Activated T-helper 1 cell treated with anti-CD3 and anti-CD28 coated beads, Interleukin-12 subunit alpha, Interleukin-12 subunit beta, Interleukin-2, Interleukin-4 antibody, amounts not matched to agents 30 ng/mL and 10 ng/mL and 1 ng/mL, durations not matched to agents 14 hours and 24 hours and 36 hours (primary cell): ENCODE measurements at regions not wholly inside any gene's neighbourhood (a gene's known extent, or its start where the extent isn't known, plus 50 kb on each side); places are given as distances from the start of the nearest gene placed in this dataset.

Experiments
- DNase-seq: peaks from one replicate; pipeline ENCODE4 v3.0.0; 2021; ENCODE audit warnings: low spot score
- H3K27ac Mint-ChIP-seq: one replicate; pipeline ENCODE4 v1.8.0; 2021; ENCODE audit warnings: mild to moderate bottlenecking, mixed read lengths
- H3K27me3 Mint-ChIP-seq: one replicate; pipeline ENCODE4 v1.8.0; 2022; ENCODE audit warnings: mild to moderate bottlenecking, moderate library complexity, mixed read lengths; ENCODE audit not compliant: insufficient read depth
- H3K36me3 Mint-ChIP-seq: one replicate; pipeline ENCODE4 v1.8.0; 2021; ENCODE audit warnings: low read depth, mixed read lengths
- H3K4me1 Mint-ChIP-seq: one replicate; pipeline ENCODE4 v1.8.0; 2021; ENCODE audit warnings: low read depth, mixed read lengths
- H3K4me3 Mint-ChIP-seq: one replicate; pipeline ENCODE4 v1.8.0; 2021; ENCODE audit warnings: mild to moderate bottlenecking, moderate library complexity, mixed read lengths
- H3K9me3 Mint-ChIP-seq: one replicate; pipeline ENCODE4 v1.8.0; 2021; ENCODE audit warnings: mixed read lengths
- intact Hi-C: fragments of 100-400 bp; cut with micrococcal nuclease; formaldehyde crosslinking; loops from one replicate; pipeline ENCODE4 v1.15.1; 2024

GRCh38 chr1:115577513-115577912, 64.3 kb upstream of the VANGL1 start:
- intact Hi-C loops = no loop called here
- Mint-ChIP-seq H3K9me3 (peaks cover 6% of the 10 kb centered on the region), H3K27me3 (no peaks in the 10 kb centered on the region), H3K27ac (no peak overlapping the region), H3K4me3 (no peak overlapping the region), H3K36me3 (no peaks in the 10 kb centered on the region), H3K4me1 (no peaks in the 10 kb centered on the region)
- DNase-seq = no peak

GRCh38 chr1:115575661-115576060, 66.1 kb upstream of the VANGL1 start:
- intact Hi-C loops = no loop called here
- no peak overlapping the region for H3K27ac Mint-ChIP-seq
- no peaks in the 10 kb centered on the region for H3K27me3 Mint-ChIP-seq
- no peak for DNase-seq
- H3K4me1 Mint-ChIP-seq = no peaks in the 10 kb centered on the region
- peaks cover 6% of the 10 kb centered on the region for H3K9me3 Mint-ChIP-seq
- no peak overlapping the region for H3K4me3 Mint-ChIP-seq
- no peaks in the 10 kb centered on the region for H3K36me3 Mint-ChIP-seq

GRCh38 chr1:115572710-115573109, 69.1 kb upstream of the VANGL1 start:
- Mint-ChIP-seq H3K27ac (no peak overlapping the region), H3K27me3 (no peaks in the 10 kb centered on the region), H3K36me3 (peaks cover 2% of the 10 kb centered on the region), H3K4me1 (no peaks in the 10 kb centered on the region), H3K4me3 (no peak overlapping the region), H3K9me3 (peaks cover 15% of the 10 kb centered on the region)
- DNase-seq = no peak
- intact Hi-C loops = no loop called here

- Mint-ChIP-seq H3K9me3 (peaks cover 17% of the 10 kb centered on the region), H3K27me3 (peaks cover 10% of the 10 kb centered on the region), H3K27ac (no peak overlapping the region), H3K4me1 (no peaks in the 10 kb centered on the region), H3K4me3 (no peak overlapping the region), H3K36me3 (peaks cover 2% of the 10 kb centered on the region)
- DNase-seq = no peak
- intact Hi-C loops = no loop called here
Observed at GRCh38 chr1:115567431-115567830, 74.3 kb upstream of the VANGL1 start.

GRCh38 chr1:115565791-115566190, 76.0 kb upstream of the VANGL1 start:
- H3K27me3 Mint-ChIP-seq = peaks cover 14% of the 10 kb centered on the region
- peaks cover 17% of the 10 kb centered on the region for H3K9me3 Mint-ChIP-seq
- no peak overlapping the region for H3K27ac Mint-ChIP-seq
- intact Hi-C loops = no loop called here
- no peaks in the 10 kb centered on the region for H3K4me1 Mint-ChIP-seq
- peaks cover 2% of the 10 kb centered on the region for H3K36me3 Mint-ChIP-seq
- H3K4me3 Mint-ChIP-seq = no peak overlapping the region
- no peak for DNase-seq

GRCh38 chr1:115565353-115565752, 76.4 kb upstream of the VANGL1 start:
- Mint-ChIP-seq H3K27me3 (peaks cover 14% of the 10 kb centered on the region), H3K27ac (no peak overlapping the region), H3K4me3 (no peak overlapping the region), H3K4me1 (no peaks in the 10 kb centered on the region), H3K36me3 (peaks cover 2% of the 10 kb centered on the region), H3K9me3 (peaks cover 17% of the 10 kb centered on the region)
- intact Hi-C loops = no loop called here
- DNase-seq = no peak

GRCh38 chr1:115564201-115564600, 77.6 kb upstream of the VANGL1 start:
- Mint-ChIP-seq H3K9me3 (peaks cover 17% of the 10 kb centered on the region), H3K27ac (no peak overlapping the region), H3K27me3 (peaks cover 16% of the 10 kb centered on the region), H3K36me3 (peaks cover 2% of the 10 kb centered on the region), H3K4me1 (no peaks in the 10 kb centered on the region), H3K4me3 (no peak overlapping the region)
- intact Hi-C loops = no loop called here
- DNase-seq = no peak

GRCh38 chr1:115560027-115560426, 81.7 kb upstream of the VANGL1 start:
- intact Hi-C loops = no loop called here
- Mint-ChIP-seq H3K27me3 (peaks cover 15% of the 10 kb centered on the region), H3K9me3 (no peaks in the 10 kb centered on the region), H3K4me3 (no peak overlapping the region), H3K27ac (no peak overlapping the region), H3K36me3 (no peaks in the 10 kb centered on the region), H3K4me1 (no peaks in the 10 kb centered on the region)
- DNase-seq = no peak

- H3K4me3 Mint-ChIP-seq = no peak overlapping the region
- H3K36me3 Mint-ChIP-seq = no peaks in the 10 kb centered on the region
- H3K27ac Mint-ChIP-seq = no peak overlapping the region
- H3K27me3 Mint-ChIP-seq = peaks cover 8% of the 10 kb centered on the region
- H3K4me1 Mint-ChIP-seq = no peaks in the 10 kb centered on the region
- DNase-seq = no peak
- H3K9me3 Mint-ChIP-seq = no peaks in the 10 kb centered on the region
- intact Hi-C loops = no loop called here
Observed at GRCh38 chr1:115558275-115558674, 83.5 kb upstream of the VANGL1 start.

- intact Hi-C loops = no loop called here
- H3K27me3 Mint-ChIP-seq = peaks cover 6% of the 10 kb centered on the region
Observed at GRCh38 chr1:115557715-115558114, 84.1 kb upstream of the VANGL1 start.

GRCh38 chr1:115556236-115556635, 85.5 kb upstream of the VANGL1 start:
- H3K9me3 Mint-ChIP-seq = no peaks in the 10 kb centered on the region
- no peak overlapping the region for H3K4me3 Mint-ChIP-seq
- H3K4me1 Mint-ChIP-seq = no peaks in the 10 kb centered on the region
- no peak for DNase-seq
- H3K27ac Mint-ChIP-seq = no peak overlapping the region
- no peaks in the 10 kb centered on the region for H3K36me3 Mint-ChIP-seq
- peaks cover 5% of the 10 kb centered on the region for H3K27me3 Mint-ChIP-seq
- intact Hi-C loops = no loop called here

More at GRCh38 chr1:115557715-115558114, 84.1 kb upstream of the VANGL1 start:
- no peaks in the 10 kb centered on the region for H3K4me1 Mint-ChIP-seq
- no peak overlapping the region for H3K4me3 Mint-ChIP-seq
- no peak for DNase-seq
- H3K9me3 Mint-ChIP-seq = no peaks in the 10 kb centered on the region
- no peaks in the 10 kb centered on the region for H3K36me3 Mint-ChIP-seq
- H3K27ac Mint-ChIP-seq = no peak overlapping the region

- H3K27me3 Mint-ChIP-seq = peaks cover 2% of the 10 kb centered on the region
- DNase-seq = no peak
- H3K9me3 Mint-ChIP-seq = no peaks in the 10 kb centered on the region
- no peaks in the 10 kb centered on the region for H3K36me3 Mint-ChIP-seq
- intact Hi-C loops = no loop called here
- H3K27ac Mint-ChIP-seq = no peak overlapping the region
- no peak overlapping the region for H3K4me3 Mint-ChIP-seq
- H3K4me1 Mint-ChIP-seq = no peaks in the 10 kb centered on the region
Observed at GRCh38 chr1:115555446-115555845, 86.3 kb upstream of the VANGL1 start.

- Mint-ChIP-seq H3K36me3 (no peaks in the 10 kb centered on the region), H3K9me3 (no peaks in the 10 kb centered on the region), H3K27me3 (no peaks in the 10 kb centered on the region), H3K4me1 (no peaks in the 10 kb centered on the region), H3K27ac (no peak overlapping the region), H3K4me3 (no peak overlapping the region)
- DNase-seq = no peak
- intact Hi-C loops = no loop called here
Observed at GRCh38 chr1:115547696-115548095, 94.1 kb upstream of the VANGL1 start.

GRCh38 chr1:115546846-115547245, 94.9 kb upstream of the VANGL1 start:
- no peak for DNase-seq
- intact Hi-C loops = no loop called here
- no peaks in the 10 kb centered on the region for H3K9me3 Mint-ChIP-seq
- no peaks in the 10 kb centered on the region for H3K27me3 Mint-ChIP-seq
- no peak overlapping the region for H3K27ac Mint-ChIP-seq
- H3K36me3 Mint-ChIP-seq = no peaks in the 10 kb centered on the region
- H3K4me3 Mint-ChIP-seq = no peak overlapping the region
- no peaks in the 10 kb centered on the region for H3K4me1 Mint-ChIP-seq
